ENCODE measurements at regions not wholly inside any gene's neighbourhood (a gene's known extent, or its start where the extent isn't known, plus 50 kb on each side); places are given as distances from the start of the nearest gene placed in this dataset.

- H3K4ac ChIP-seq (ENCODE audit: low read depth, low read length): no peak overlapping the region
- H3K36me3 ChIP-seq (ENCODE audit: control insufficient read depth, insufficient read depth, low read length): no peaks in the 10 kb centered on the region
- ATAC-seq (ENCODE audit: low read depth) (peak; percentile 97), DNase-seq (peak; percentile 93)
- ChIA-PET CTCF (interaction anchor here (0.7 kb wide), 1 partner anchor 1817 kb away, joined by 3 read pairs; no protein-coding TSS in a partner anchor), POLR2A (ENCODE audit: unreplicated experiment) (interaction anchor here (0.7 kb wide), 1 partner anchor 692 kb away, joined by 16 read pairs; no protein-coding TSS in a partner anchor)
- H3K23ac ChIP-seq (ENCODE audit: low read depth, low read length): no peak overlapping the region
- H3K9ac ChIP-seq (ENCODE audit: low read depth, low read length): no peak overlapping the region
- H2AK9ac ChIP-seq (replicated peaks; ENCODE audit: low read depth, low read length, poor library complexity): no peak overlapping the region
- H4K20me1 ChIP-seq (ENCODE audit: insufficient read depth, low read length): no peaks in the 10 kb centered on the region
- intact Hi-C loops (cut with micrococcal nuclease) (no loop called here), dilution Hi-C loops (cut with HindIII; ENCODE audit: low sequenced_read_pairs, unreplicated experiment) (no loop called here), in situ Hi-C loops (cut with MboI; ENCODE audit: low sequenced_read_pairs) (no loop called here)
- no peak overlapping the region; the same call in 1 of the 2 replicates for H4K5ac ChIP-seq (ENCODE audit: low read depth, low read length)
- no peak overlapping the region for H2BK5ac ChIP-seq (ENCODE audit: low read depth, low read length, poor library complexity, severe bottlenecking)
- no peak overlapping the region for H2BK120ac ChIP-seq (ENCODE audit: low read depth, low read length)
- peak overlapping the region; percentile 43; the same call in 1 of the 2 replicates for H3K18ac ChIP-seq (ENCODE audit: low read depth, low read length)
- no peak overlapping the region for H3K56ac ChIP-seq (ENCODE audit: extremely low read depth, insufficient read depth, low read length)
- peak overlapping the region; percentile 45; the same call in 1 of the 2 replicates for H2AK5ac ChIP-seq (ENCODE audit: low read depth, low read length)
- peaks cover 10% of the 10 kb centered on the region for H3K4me1 ChIP-seq (ENCODE audit: control insufficient read depth, insufficient read depth, low read length)
- no peaks in the 10 kb centered on the region; the same call in 1 of the 2 replicates for H3K27me3 ChIP-seq (ENCODE audit: control insufficient read depth, insufficient read depth, low read length)
- H3K9me3 ChIP-seq (ENCODE audit: control insufficient read depth, insufficient read depth, low read length): no peaks in the 10 kb centered on the region
- no peaks in the 10 kb centered on the region for H3K79me1 ChIP-seq (ENCODE audit: low read depth in 1 of 2, low read length in 2 of 2)
- no peak overlapping the region for H3K14ac ChIP-seq (replicated peaks; ENCODE audit: low read depth, low read length)
- H3K9me1 ChIP-seq (ENCODE audit: insufficient read depth, low read length): no peaks in the 10 kb centered on the region
- H4K8ac ChIP-seq (ENCODE audit: low read depth in 2 of 2, low read length in 2 of 2): no peak overlapping the region; a peak in 1 of 4 replicates
- H3K4me2 ChIP-seq (ENCODE audit: low read depth, low read length): peak overlapping the region; percentile 52
- TF ChIP-seq MAFK (IDR thresholded peaks at IDR 0.05; ENCODE audit: low read depth, low read length) (peak; percentile 86), RAD21 (IDR thresholded peaks at IDR 0.05; ENCODE audit: low read length) (no peak)
- H2AFZ ChIP-seq (replicated peaks; ENCODE audit: low read length, poor library complexity): no peak overlapping the region
- H4K91ac ChIP-seq (ENCODE audit: insufficient read depth, low read depth, low read length): 0 out of 2 replicates have a peak overlapping the region, but pooled peaks have one; percentile 29
- H3K27ac ChIP-seq (ENCODE audit: insufficient read depth, low read length): no peak overlapping the region
- H2BK20ac ChIP-seq (ENCODE audit: low read depth, low read length): no peak overlapping the region
- H3K4me3 ChIP-seq (ENCODE audit: insufficient read depth, low read depth, low read length): no peak overlapping the region
- no TSS peak for BruUV-seq (replicated peaks)
- H2BK15ac ChIP-seq (ENCODE audit: low read depth, low read length): peak overlapping the region; percentile 38; the same call in 2 of the 3 replicates
- WGBS, 2 experiments (ENCODE audit: extremely low coverage in 2 of 2, insufficient read length in 1 of 2): 0% methylated on average over 2 of the region's 6 CpGs; no CpG with 5 or more reads in 1 of the 2 experiments
Observed at GRCh38 chr16:65176603-65177002, 54.7 kb upstream of the CDH11 start.
